GM19452 (cell line): ENCODE measurements at regions not wholly inside any gene's neighbourhood (a gene's known extent, or its start where the extent isn't known, plus 50 kb on each side); places are given as distances from the start of the nearest gene placed in this dataset.

Source experiments
- ATAC-seq: cut with Tn5 transposase; IDR thresholded peaks from one replicate; pipeline ENCODE4 v1.9.1; 2021; ENCODE audit not compliant: unreplicated experiment

GRCh38 chr1:47551971-47552528, 114.2 kb downstream of the FOXD2 start:
- no peak for ATAC-seq

- no peak for ATAC-seq
Measured at GRCh38 chr1:47554082-47554481, 116.2 kb downstream of the FOXD2 start.

GRCh38 chr1:47554901-47555300, 117.1 kb downstream of the FOXD2 start:
- ATAC-seq = no peak

GRCh38 chr1:47555306-47555705, 117.5 kb downstream of the FOXD2 start:
- no peak for ATAC-seq

- no peak for ATAC-seq
Measured at GRCh38 chr1:47555841-47556560, 118.2 kb downstream of the FOXD2 start.

GRCh38 chr1:47557066-47557465, 119.2 kb downstream of the FOXD2 start:
- ATAC-seq = no peak

- ATAC-seq = no peak
Measured at GRCh38 chr1:47558601-47559593, 121.1 kb downstream of the FOXD2 start.

GRCh38 chr1:47559944-47560695, 122.3 kb downstream of the FOXD2 start:
- ATAC-seq = no peak

GRCh38 chr1:47561523-47562007, 123.7 kb downstream of the FOXD2 start:
- no peak for ATAC-seq

GRCh38 chr1:47562147-47562546, 124.3 kb downstream of the FOXD2 start:
- ATAC-seq = no peak

GRCh38 chr1:47562799-47563198, 125.0 kb downstream of the FOXD2 start:
- ATAC-seq = no peak

GRCh38 chr1:47563201-47563600, 125.4 kb downstream of the FOXD2 start:
- no peak for ATAC-seq

- ATAC-seq = no peak
Measured at GRCh38 chr1:47564570-47564969, 126.7 kb downstream of the FOXD2 start.

GRCh38 chr1:47565092-47565491, 127.2 kb downstream of the FOXD2 start:
- no peak for ATAC-seq

- no peak for ATAC-seq
Measured at GRCh38 chr1:47565676-47566075, 127.8 kb downstream of the FOXD2 start.

GRCh38 chr1:47568763-47569162, 130.9 kb downstream of the FOXD2 start:
- no peak for ATAC-seq

- ATAC-seq = no peak
Measured at GRCh38 chr1:47569261-47569660, 131.4 kb downstream of the FOXD2 start.

- no peak for ATAC-seq
Measured at GRCh38 chr1:47569681-47570470, 132.0 kb downstream of the FOXD2 start.

- no peak for ATAC-seq
Measured at GRCh38 chr1:47571161-47571560, 133.3 kb downstream of the FOXD2 start.

- ATAC-seq = no peak
Measured at GRCh38 chr1:47571952-47572351, 134.1 kb downstream of the FOXD2 start.
